Choroid plexus epithelial cell (primary cell): ENCODE measurements at regions not wholly inside any gene's neighbourhood (a gene's known extent, or its start where the extent isn't known, plus 50 kb on each side); places are given as distances from the start of the nearest gene placed in this dataset.
"Not testable (repeated sequence)": the region's sequence is repeated elsewhere in the genome, so short reads cannot be mapped to it uniquely, and the experiment has no call there.

Source experiments
- DNase-seq: peaks from one replicate; pipeline ENCODE4 v3.0.0-alpha.2; 2010; ENCODE audit warnings: low read depth
- H3K4me3 ChIP-seq: 2 replicates; pipeline ENCODE4 v1.5.1; 2011; ENCODE audit warnings: low read depth, mild to moderate bottlenecking, control low read depth, low read length, moderate library complexity
- TF ChIP-seq, protein P1 (sequence below): conservative IDR thresholded peaks from 2 replicates; pipeline ENCODE4 v1.5.1; 2011; ENCODE audit warnings: low read depth, mild to moderate bottlenecking, control low read depth, inconsistent platforms, low read length, moderate library complexity

DNA sequence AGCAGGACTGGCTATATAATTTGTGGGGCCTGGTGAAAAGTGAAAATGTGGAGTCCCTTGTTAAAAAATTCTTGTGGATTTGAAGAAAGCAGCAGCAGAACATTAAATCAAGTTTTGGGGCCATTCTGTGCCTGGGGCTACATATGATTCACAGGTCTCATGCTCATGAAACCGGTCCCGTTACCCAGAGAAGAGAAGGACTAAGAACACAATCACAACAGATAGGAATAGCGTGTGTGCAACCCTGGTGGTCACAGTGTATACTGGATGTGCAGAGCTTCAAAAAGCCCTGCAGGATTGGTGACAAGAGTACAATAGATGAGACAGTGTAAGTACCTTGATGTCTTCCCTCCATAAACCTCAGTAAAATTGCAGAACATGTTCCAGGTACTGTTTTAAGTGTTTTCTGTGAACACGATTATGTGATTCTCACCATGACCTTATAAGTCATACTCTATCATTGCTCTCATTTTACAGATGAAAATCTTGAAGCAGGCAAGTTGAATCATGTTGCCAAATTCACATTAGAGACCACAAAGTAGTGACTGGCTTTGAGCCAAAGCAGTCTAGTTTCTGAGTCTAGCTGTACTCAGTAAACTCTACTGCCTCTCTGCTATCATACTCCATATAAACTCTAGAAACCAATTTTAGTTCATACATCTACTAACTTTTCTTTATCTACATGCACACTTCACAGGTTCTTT is 636.5 kb downstream of the TAF11L14 start:
- TF ChIP-seq, protein P1, sequence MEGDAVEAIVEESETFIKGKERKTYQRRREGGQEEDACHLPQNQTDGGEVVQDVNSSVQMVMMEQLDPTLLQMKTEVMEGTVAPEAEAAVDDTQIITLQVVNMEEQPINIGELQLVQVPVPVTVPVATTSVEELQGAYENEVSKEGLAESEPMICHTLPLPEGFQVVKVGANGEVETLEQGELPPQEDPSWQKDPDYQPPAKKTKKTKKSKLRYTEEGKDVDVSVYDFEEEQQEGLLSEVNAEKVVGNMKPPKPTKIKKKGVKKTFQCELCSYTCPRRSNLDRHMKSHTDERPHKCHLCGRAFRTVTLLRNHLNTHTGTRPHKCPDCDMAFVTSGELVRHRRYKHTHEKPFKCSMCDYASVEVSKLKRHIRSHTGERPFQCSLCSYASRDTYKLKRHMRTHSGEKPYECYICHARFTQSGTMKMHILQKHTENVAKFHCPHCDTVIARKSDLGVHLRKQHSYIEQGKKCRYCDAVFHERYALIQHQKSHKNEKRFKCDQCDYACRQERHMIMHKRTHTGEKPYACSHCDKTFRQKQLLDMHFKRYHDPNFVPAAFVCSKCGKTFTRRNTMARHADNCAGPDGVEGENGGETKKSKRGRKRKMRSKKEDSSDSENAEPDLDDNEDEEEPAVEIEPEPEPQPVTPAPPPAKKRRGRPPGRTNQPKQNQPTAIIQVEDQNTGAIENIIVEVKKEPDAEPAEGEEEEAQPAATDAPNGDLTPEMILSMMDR = no peak
- peak; percentile 10 for DNase-seq
- H3K4me3 ChIP-seq = no peak overlapping the region

DNA sequence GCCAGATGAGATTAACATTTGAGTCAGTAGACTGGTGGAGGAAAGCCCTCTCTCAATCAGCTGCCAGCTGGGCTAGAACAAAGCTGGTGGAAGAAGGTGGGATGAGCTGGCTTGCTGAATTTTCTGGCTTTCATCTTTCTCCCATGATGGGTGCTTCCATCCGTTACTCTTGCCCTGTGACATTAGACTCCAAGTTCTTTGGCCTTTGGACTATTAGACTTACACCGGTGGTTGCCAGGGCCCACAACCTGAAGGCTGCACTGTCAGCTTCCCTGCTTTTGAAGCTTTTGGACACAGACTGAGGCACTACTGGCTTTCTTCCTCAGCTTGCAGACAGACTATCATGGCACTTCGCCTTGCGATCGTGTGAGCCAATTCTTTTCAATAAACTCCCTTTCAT is 642.7 kb downstream of the TAF11L14 start:
- TF ChIP-seq, protein P1 = no peak
- no peak overlapping the region for H3K4me3 ChIP-seq
- DNase-seq = no peak

DNA sequence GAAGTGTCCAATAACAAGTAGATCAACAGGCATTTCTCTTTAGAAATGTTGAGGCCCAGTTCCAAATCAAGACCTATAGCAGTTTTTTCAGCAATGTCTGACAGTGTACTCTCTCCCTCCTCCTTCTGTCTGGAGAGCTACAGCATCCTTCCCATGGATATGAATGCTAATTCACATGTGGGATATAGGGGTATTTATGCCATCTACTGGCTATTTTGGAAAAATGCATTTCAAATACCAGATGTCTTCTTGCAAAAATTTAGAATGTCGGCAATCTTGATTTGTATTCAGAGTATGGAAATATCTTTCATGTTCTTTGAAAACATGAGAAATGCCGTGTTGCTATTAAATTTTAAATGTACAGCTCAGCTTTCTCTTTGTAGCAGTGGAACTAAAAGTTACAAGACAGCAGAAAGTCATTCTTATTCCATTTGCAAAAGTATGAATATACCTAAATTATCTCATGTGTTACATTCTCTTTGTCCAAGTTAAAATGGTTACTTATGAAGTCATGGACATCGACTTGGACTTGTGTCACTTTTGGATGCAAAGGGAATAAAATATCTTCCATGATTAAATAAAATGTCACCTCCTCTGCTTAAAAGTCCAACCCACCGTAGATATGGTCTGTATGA is 647.8 kb downstream of the TAF11L14 start:
- no peak overlapping the region for H3K4me3 ChIP-seq
- peak; percentile 82 for DNase-seq
- TF ChIP-seq, protein P1 = peak; percentile 63

DNA sequence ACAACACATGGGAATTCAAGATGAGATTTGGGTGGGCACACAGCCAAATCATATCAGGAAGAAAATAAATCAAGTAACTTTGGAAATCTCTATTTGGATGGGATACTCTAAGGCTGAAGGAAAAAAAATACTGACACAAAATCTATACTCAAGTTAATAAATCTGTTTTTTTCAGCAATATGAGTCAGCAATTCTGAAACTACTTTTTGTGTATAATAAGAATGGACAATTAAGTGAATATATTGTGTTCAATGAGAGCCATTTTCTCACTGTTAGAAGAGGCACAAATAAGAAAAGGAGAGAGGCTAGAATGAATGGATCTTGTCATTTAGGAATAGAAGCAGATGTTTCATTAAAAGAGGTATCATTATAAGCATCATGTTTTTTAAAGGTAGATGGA is 651.0 kb downstream of the TAF11L14 start:
- no peak for DNase-seq
- no peak overlapping the region for H3K4me3 ChIP-seq

DNA sequence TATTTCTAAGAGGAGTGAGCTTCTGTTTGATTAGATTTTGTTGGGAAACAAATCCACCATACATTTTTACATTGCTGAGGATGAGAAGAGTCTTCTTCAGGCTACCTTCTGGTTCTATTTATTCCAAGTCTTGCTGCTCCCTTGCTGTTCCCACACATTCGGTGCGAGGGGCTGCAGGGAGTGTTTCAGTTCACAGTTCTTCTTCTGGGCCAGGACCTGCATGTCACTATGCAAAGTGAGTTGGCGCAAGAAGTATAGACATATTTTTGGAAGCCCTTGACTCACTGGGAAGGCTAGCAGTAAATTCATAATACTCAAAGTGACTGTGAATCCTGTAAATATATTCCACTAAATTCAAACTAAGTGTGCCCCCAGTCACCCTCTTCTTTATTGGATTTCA is 657.9 kb downstream of the TAF11L14 start:
- no peak overlapping the region for H3K4me3 ChIP-seq
- TF ChIP-seq, protein P1 = no peak
- no peak for DNase-seq

More for the DNA sequence above, 651.0 kb downstream of the TAF11L14 start:
- TF ChIP-seq, protein P1 = no peak

DNA sequence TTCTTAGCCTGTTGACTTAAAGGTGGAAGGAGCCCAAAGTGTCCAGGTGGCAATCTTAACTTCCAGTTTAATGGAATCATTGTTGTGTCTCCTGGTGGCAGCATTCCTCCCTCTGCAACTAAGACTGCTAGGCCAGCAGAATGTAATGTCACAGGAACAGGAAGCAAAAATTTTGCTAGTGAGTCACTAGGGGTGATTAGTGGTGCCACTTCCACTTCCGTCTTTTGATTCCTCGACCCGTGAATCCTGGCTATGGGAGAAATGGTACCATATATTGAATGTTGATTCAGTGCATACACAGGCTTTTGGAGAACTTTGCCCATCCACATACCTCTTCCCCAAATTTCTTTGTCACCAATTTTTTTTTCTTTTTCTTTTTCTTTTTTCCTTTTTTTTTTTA is 661.4 kb downstream of the TAF11L14 start:
- H3K4me3 ChIP-seq, DNase-seq: not testable (repeated sequence)

DNA sequence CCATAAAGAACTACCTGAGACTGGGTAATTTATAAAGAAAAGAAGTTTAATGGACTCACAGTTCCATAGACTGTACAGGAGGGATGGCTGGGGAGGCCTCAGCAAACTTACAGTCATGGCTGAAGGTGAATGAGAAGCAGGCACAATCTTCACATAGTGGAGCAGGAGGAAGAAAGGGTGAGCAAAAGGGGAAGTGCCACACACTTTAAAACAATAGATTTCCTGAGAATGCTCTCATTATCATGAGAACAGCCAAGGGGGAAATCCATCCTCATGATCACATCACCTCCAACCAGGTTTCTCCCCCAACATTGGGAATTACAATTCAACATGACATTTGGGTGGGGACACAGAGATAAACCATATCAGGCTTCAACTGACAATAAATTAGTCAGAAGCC is 664.9 kb downstream of the TAF11L14 start:
- TF ChIP-seq, protein P1 = no peak
- DNase-seq = no peak
- no peak overlapping the region for H3K4me3 ChIP-seq
